ENCODE measurements at regions not wholly inside any gene's neighbourhood (a gene's known extent, or its start where the extent isn't known, plus 50 kb on each side); places are given as distances from the start of the nearest gene placed in this dataset.

GRCh38 chr2:5877360-5877759 is 185.2 kb downstream of the SOX11 start:
- no peak overlapping the region for H3K27ac ChIP-seq (ENCODE audit: extremely low read length, insufficient read depth, low read length)
- DNase-seq (ENCODE audit: low spot score) (no peak), FAIRE-seq (no peak), ATAC-seq (no peak)
- H3K4me1 ChIP-seq (ENCODE audit: insufficient read depth, low read length): no peaks in the 10 kb centered on the region
- no peak overlapping the region for H3K4me3 ChIP-seq (replicated peaks in 1 of 3; ENCODE audit: insufficient read depth in 1 of 3, low read depth in 2 of 3, low read length in 3 of 3)
- in situ Hi-C loops (cut with HindIII; ENCODE audit: extremely low pct_ligation_motif_present, low pct_unique_long_range_greater_than_20kb) (no loop called here), intact Hi-C loops (cut with micrococcal nuclease; ENCODE audit: unreplicated experiment) (no loop called here)
- TF ChIP-seq ZNF607 (CRISPR knock-in tag; IDR thresholded peaks at IDR 0.05; ENCODE audit: borderline replicate concordance) (no peak), ELF1 (CRISPR knock-in tag; IDR thresholded peaks at IDR 0.05) (no peak), ARID5B (CRISPR knock-in tag; IDR thresholded peaks at IDR 0.05) (no peak), CERS6 (CRISPR knock-in tag; IDR thresholded peaks at IDR 0.05) (no peak), MTERF4 (CRISPR knock-in tag; IDR thresholded peaks at IDR 0.05) (no peak)
- H3K27me3 ChIP-seq (ENCODE audit: control insufficient read depth in 1 of 2, insufficient read depth in 2 of 2, low read length in 2 of 2): no peaks in the 10 kb centered on the region
- CTCF ChIA-PET (ENCODE audit: low intra/inter-chr PET ratio, low total read pairs): no interaction called here
- no peaks in the 10 kb centered on the region for H3K36me3 ChIP-seq (replicated peaks in 1 of 2; ENCODE audit: control insufficient read depth in 1 of 2, insufficient read depth in 2 of 2, low read length in 2 of 2)
- no peak overlapping the region for H2AFZ ChIP-seq (ENCODE audit: low read length)
- H3K79me2 ChIP-seq (ENCODE audit: insufficient read depth, low read length): no peaks in the 10 kb centered on the region
- H4K20me1 ChIP-seq (ENCODE audit: insufficient read depth, low read length): no peaks in the 10 kb centered on the region
- POLR2A ChIA-PET: no interaction called here
- H3K9ac ChIP-seq (ENCODE audit: insufficient read depth, low read depth, low read length): no peak overlapping the region
- no peak overlapping the region for H3K4me2 ChIP-seq (ENCODE audit: low read depth, low read length)
- peaks cover 91% of the 10 kb centered on the region for H3K9me3 ChIP-seq (ENCODE audit: low read length)
- BruUV-seq (replicated peaks): no TSS peak
- 24% methylated on average over 4 of the region's 4 CpGs for WGBS (ENCODE audit: low lambda C conversion rate)

All from HepG2 (cell line).